Endothelial cell of umbilical vein (primary cell): ENCODE measurements at regions not wholly inside any gene's neighbourhood (a gene's known extent, or its start where the extent isn't known, plus 50 kb on each side); places are given as distances from the start of the nearest gene placed in this dataset.

Source experiments
- BruUV-seq: library from RNA; stranded (reverse); fragments of 400-500 nt; replicated peaks from 2 replicates; lab custom pipeline; 2021; lab: Mats Ljungman, UMichigan
- CTCF ChIA-PET: fragments of 300-600, 350-600 bp; sonication (Branson Sonifier 250); formaldehyde crosslinking; loops from one replicate; lab custom pipeline; 2021; ENCODE audit warnings: antibody characterized with exemption, inconsistent platforms; lab: Charles Lee
- POLR2A ChIA-PET: fragments of 300-600, 350-600 bp; sonication (Branson Sonifier 250); formaldehyde crosslinking; loops from one replicate; lab custom pipeline; 2021; ENCODE audit warnings: antibody characterized with exemption, inconsistent platforms; lab: Charles Lee
- DNase-seq: peaks from one replicate; pipeline ENCODE4 v3.0.0-alpha.2; 2011; ENCODE audit warnings: low read depth, low spot score
- FAIRE-seq: peaks from 2 replicates; lab custom pipeline; 2011; peaks lifted over from hg19 to GRCh38; lab: Jason Lieb, UNC
- H2AFZ ChIP-seq: 2 replicates; pipeline ENCODE4 v1.6.0; 2012; ENCODE audit warnings: low read depth, low read length, control low read depth, inconsistent platforms
- H3K27ac ChIP-seq: 2 replicates; pipeline ENCODE4 v1.5.1; 2011; ENCODE audit warnings: low read depth, mild to moderate bottlenecking, control low read depth, low read length, moderate library complexity; ENCODE audit not compliant: insufficient read depth
- H3K27me3 ChIP-seq, 2 experiments: 2 replicates each; pipeline versions ENCODE4 v1.6.0 to v1.6.1; 2011; ENCODE audit warnings: low read length in 2 of 2, mixed read lengths in 1 of 2; ENCODE audit not compliant: control insufficient read depth in 2 of 2, insufficient read depth in 2 of 2
- H3K36me3 ChIP-seq, 2 experiments: 2 replicates in 1 of 2; 3 replicates in 1 of 2; pipeline ENCODE4 v1.5.1; 2011; ENCODE audit warnings: low read length in 2 of 2, mild to moderate bottlenecking in 1 of 2, moderate library complexity in 1 of 2; ENCODE audit not compliant: control insufficient read depth in 2 of 2, insufficient read depth in 2 of 2; ENCODE audit errors: extremely low read depth in 1 of 2
- H3K4me1 ChIP-seq: 3 replicates; pipeline ENCODE4 v1.5.1; 2011; ENCODE audit warnings: mild to moderate bottlenecking, low read length; ENCODE audit not compliant: control insufficient read depth, insufficient read depth; ENCODE audit errors: extremely low read depth
- H3K4me2 ChIP-seq: 2 replicates; pipeline ENCODE4 v1.6.1; 2011; ENCODE audit warnings: low read length, control low read depth, mixed read lengths; ENCODE audit not compliant: insufficient read depth
- H3K4me3 ChIP-seq, 3 experiments: fragments of 200-600 bp in 1 of 3; sonication (generic), shearing (Covaris generic) in 1 of 3; replicated peaks in 1 of 3; 2 replicates each; pipeline ENCODE4 v1.5.1; 2011 to 2016; ENCODE audit warnings: control low read depth in 3 of 3, low read length in 3 of 3, mild to moderate bottlenecking in 2 of 3, inconsistent platforms in 1 of 3, low read depth in 1 of 3, moderate library complexity in 1 of 3; ENCODE audit not compliant: insufficient read depth in 1 of 3
- H3K79me2 ChIP-seq: 2 replicates; pipeline ENCODE4 v1.6.0; 2012; ENCODE audit warnings: low read length, inconsistent platforms; ENCODE audit not compliant: control insufficient read depth, insufficient read depth
- H3K9ac ChIP-seq: replicated peaks from 2 replicates; pipeline ENCODE3; 2011; ENCODE audit warnings: low read length, control low read depth; ENCODE audit not compliant: insufficient read depth; ENCODE audit errors: extremely low read depth
- H3K9me1 ChIP-seq: replicated peaks from 3 replicates; pipeline ENCODE4 v1.6.0; 2011; ENCODE audit warnings: mild to moderate bottlenecking, low read length; ENCODE audit not compliant: control insufficient read depth, insufficient read depth; ENCODE audit errors: extremely low read depth
- H3K9me3 ChIP-seq: replicated peaks from 2 replicates; pipeline ENCODE4 v1.5.1; 2012; ENCODE audit warnings: low read length, inconsistent platforms; ENCODE audit not compliant: control insufficient read depth, insufficient read depth
- H4K20me1 ChIP-seq: replicated peaks from 2 replicates; pipeline ENCODE3; 2011; ENCODE audit warnings: mild to moderate bottlenecking, low read length; ENCODE audit not compliant: control insufficient read depth, insufficient read depth; ENCODE audit errors: extremely low read depth
- CTCF ChIP-seq, 2 donors: IDR thresholded peaks; 1 replicate in 1 of 2; 2 replicates in 1 of 2; pipeline ENCODE4 v1.5.1; 2011; ENCODE audit warnings: low read length in 2 of 2, mild to moderate bottlenecking in 2 of 2, moderate library complexity in 2 of 2, control low read depth in 1 of 2, inconsistent platforms in 1 of 2, low read depth in 1 of 2; ENCODE audit not compliant: insufficient read depth in 1 of 2; ENCODE audit errors: extremely low read depth in 1 of 2
- EZH2 ChIP-seq: IDR thresholded peaks from 2 replicates; pipeline ENCODE4 v1.6.1; 2012; ENCODE audit warnings: borderline replicate concordance, low read depth, mild to moderate bottlenecking, moderate library complexity, low read length, inconsistent platforms; ENCODE audit not compliant: severe bottlenecking
- FOS ChIP-seq: IDR thresholded peaks from 2 replicates; pipeline ENCODE4 v1.6.1; 2011; ENCODE audit warnings: mild to moderate bottlenecking, low read length, moderate library complexity, borderline replicate concordance; ENCODE audit not compliant: insufficient read depth
- GATA2 ChIP-seq: IDR thresholded peaks from 2 replicates; pipeline ENCODE4 v1.7.0; 2011; ENCODE audit warnings: low read depth, mild to moderate bottlenecking, moderate library complexity, mixed read lengths, low read length; ENCODE audit not compliant: insufficient read length, insufficient read depth
- JUN ChIP-seq: IDR thresholded peaks from 2 replicates; pipeline ENCODE4 v1.6.1; 2011; ENCODE audit warnings: borderline replicate concordance, low read depth; ENCODE audit not compliant: insufficient read length, insufficient read depth
- MAX ChIP-seq: IDR thresholded peaks from 2 replicates; pipeline ENCODE4 v1.6.1; 2011; ENCODE audit not compliant: insufficient read depth, insufficient read length
- POLR2A ChIP-seq: IDR thresholded peaks from 2 replicates; pipeline ENCODE4 v1.6.1; 2012; ENCODE audit warnings: low read depth, mild to moderate bottlenecking, control low read depth, low read length
- dilution Hi-C: fragments of 300-500 bp; cut with MboI; formaldehyde crosslinking; loops from one replicate; pipeline ENCODE4 v1.15.0; 2019; ENCODE audit warnings: low sequenced_read_pairs; ENCODE audit not compliant: extremely low pct_ligation_motif_present
- intact Hi-C: fragments of 100-400 bp; cut with micrococcal nuclease; formaldehyde crosslinking; loops from one replicate; pipeline ENCODE4 v1.10.0; 2022

- DNase-seq (no peak), FAIRE-seq (no peak)
- Histone ChIP-seq H3K79me2 (no peaks in the 10 kb centered on the region), H2AFZ (peak overlapping the region; percentile 82), H3K9me1 (no peaks in the 10 kb centered on the region), H3K36me3 (no peaks in the 10 kb centered on the region), H3K9ac (no peak overlapping the region), H4K20me1 (no peaks in the 10 kb centered on the region), H3K4me2 (no peak overlapping the region), H3K27me3 (no peaks in the 10 kb centered on the region), H3K4me3 (no peak overlapping the region), H3K4me1 (peaks cover 4% of the 10 kb centered on the region), H3K27ac (no peak overlapping the region), H3K9me3 (no peaks in the 10 kb centered on the region)
- no TSS peak for BruUV-seq
- intact Hi-C loops: no loop called here
- no peak for TF ChIP-seq EZH2
- TF ChIP-seq FOS: no peak
- no peak for TF ChIP-seq POLR2A
- TF ChIP-seq JUN: no peak
- no peak for TF ChIP-seq CTCF (IDR thresholded peaks at IDR 0.05; ENCODE audit: extremely low read depth in 1 of 2, insufficient read depth in 1 of 2, low read depth in 1 of 2, low read length in 2 of 2)
- TF ChIP-seq MAX: no peak
- TF ChIP-seq GATA2: no peak
- ChIA-PET CTCF (interaction anchor here (1.2 to 1.6 kb wide), 2 partner anchors 9 to 62 kb away, joined by 3 to 4 read pairs; no protein-coding TSS in a partner anchor), POLR2A (no interaction called here)
- dilution Hi-C loops: no loop called here
Observed at GRCh38 chr18:28781616-28782362, 604.9 kb upstream of the CDH2 start.
